ENCODE measurements at regions not wholly inside any gene's neighbourhood (a gene's known extent, or its start where the extent isn't known, plus 50 kb on each side); places are given as distances from the start of the nearest gene placed in this dataset.

GRCh38 chr1:34378968-34379856 lies 202.5 kb downstream of the C1orf94 start (continued):
- TF ChIP-seq RCOR1 (IDR thresholded peaks at IDR 0.05; ENCODE audit: borderline replicate concordance in 1 of 2, low read depth in 2 of 2, low read length in 2 of 2), result peak in 1 of 2 experiments; percentile 11; a peak in 1 of 4 replicates

- intact Hi-C loops (cut with micrococcal nuclease), result no loop called here
- Histone ChIP-seq H3K79me2 (ENCODE audit: control insufficient read depth, insufficient read depth, low read length) (no peaks in the 10 kb centered on the region), H3K27me3 (ENCODE audit: control insufficient read depth in 2 of 2, insufficient read depth in 2 of 2, low read length in 2 of 2) (no peaks in the 10 kb centered on the region), H3K36me3 (ENCODE audit: control insufficient read depth, insufficient read depth, low read length) (no peaks in the 10 kb centered on the region), H3K9me3 (replicated peaks; ENCODE audit: control insufficient read depth, insufficient read depth, low read depth, low read length) (no peaks in the 10 kb centered on the region; the same call in 1 of the 2 replicates), H3K9me1 (ENCODE audit: control insufficient read depth, insufficient read depth, low read length) (no peaks in the 10 kb centered on the region), H3K27ac (ENCODE audit: extremely low read depth, low read depth, low read length) (no peak overlapping the region; the same call in 2 of the 3 replicates), H3K9ac (ENCODE audit: insufficient read depth in 1 of 2, low read depth in 2 of 2, low read length in 2 of 2) (no peak overlapping the region), H3K4me3 (no peak overlapping the region), H3K4me1 (replicated peaks in 1 of 2; ENCODE audit: control insufficient read depth in 2 of 2, insufficient read depth in 2 of 2, low read length in 2 of 2) (peaks cover 0 to 10% of the 10 kb centered on the region in 2 experiments; a peak in 2 of 5 replicates), H4K20me1 (replicated peaks; ENCODE audit: control insufficient read depth, insufficient read depth, low read length) (no peaks in the 10 kb centered on the region), H3K4me2 (ENCODE audit: insufficient read depth, low read length) (no peak overlapping the region), H2AFZ (ENCODE audit: low read depth, low read length) (peak overlapping the region; percentile 18)
- no peak for DNase-seq (ENCODE audit: extremely low read depth in 1 of 4, low spot score in 3 of 4)
- 31% methylated on average over 4 of the region's 4 CpGs for WGBS (ENCODE audit: insufficient coverage, low coverage, missing lambda C conversion rate)
- in situ Hi-C loops (cut with MboI), result no loop called here
- TF ChIP-seq KLF13 (tag; IDR thresholded peaks at IDR 0.05; ENCODE audit: borderline replicate concordance, low read depth) (no peak), PRDM10 (IDR thresholded peaks at IDR 0.05; ENCODE audit: partially characterized antibody) (peak; percentile 72), RBM39 (optimal IDR thresholded peaks at IDR 0.05; ENCODE audit: low read depth, low read length) (no peak), ARID3A (IDR thresholded peaks at IDR 0.05; ENCODE audit: borderline replicate concordance, low read depth, low read length) (no peak)
- ATAC-seq, result no peak
- no TSS peak for BruUV-seq (replicated peaks)
- no peak for FAIRE-seq
- ChIA-PET POLR2A (no interaction called here), CTCF (ENCODE audit: low intra/inter-chr PET ratio) (no interaction called here)
These were observed 203.2 kb downstream of the C1orf94 start for GRCh38 chr1:34379911-34380310.

All from K562 (cell line).